Bronchial epithelial cell (primary cell): ENCODE measurements at regions not wholly inside any gene's neighbourhood (a gene's known extent, or its start where the extent isn't known, plus 50 kb on each side); places are given as distances from the start of the nearest gene placed in this dataset.

Experiments
- DNase-seq: peaks from one replicate; pipeline ENCODE4 v3.0.0-alpha.2; 2010; ENCODE audit warnings: low read depth
- FAIRE-seq: peaks from 2 replicates; lab custom pipeline; 2011; peaks lifted over from hg19 to GRCh38; lab: Jason Lieb, UNC
- H3K27me3 ChIP-seq: 2 replicates; pipeline ENCODE4 v1.5.1; 2011; ENCODE audit warnings: low read length; ENCODE audit not compliant: control insufficient read depth, insufficient read depth
- H3K36me3 ChIP-seq: 2 replicates; pipeline ENCODE4 v1.5.1; 2011; ENCODE audit warnings: low read length; ENCODE audit not compliant: control insufficient read depth, insufficient read depth
- H3K4me3 ChIP-seq: 2 replicates; pipeline ENCODE4 v1.5.1; 2011; ENCODE audit warnings: mild to moderate bottlenecking, low read depth, low read length, control low read depth
- CTCF ChIP-seq: IDR thresholded peaks from 2 replicates; pipeline ENCODE4 v1.5.1; 2011; ENCODE audit warnings: mild to moderate bottlenecking, moderate library complexity, low read length, control low read depth, inconsistent platforms; ENCODE audit not compliant: insufficient read depth, severe bottlenecking

- TF ChIP-seq CTCF = no peak
- FAIRE-seq (no peak), DNase-seq (no peak)
- H3K36me3 ChIP-seq = no peaks in the 10 kb centered on the region
- H3K27me3 ChIP-seq = no peaks in the 10 kb centered on the region
- H3K4me3 ChIP-seq = no peak overlapping the region
Observed at GRCh38 chr6:71236926-71237434, 51.6 kb upstream of the OGFRL1 start.

GRCh38 chr6:71238351-71238750 is 50.3 kb upstream of the OGFRL1 start:
- no peaks in the 10 kb centered on the region for H3K27me3 ChIP-seq
- H3K36me3 ChIP-seq = no peaks in the 10 kb centered on the region
- FAIRE-seq = no peak
- no peak overlapping the region for H3K4me3 ChIP-seq
- DNase-seq = peak; percentile 50
- no peak for TF ChIP-seq CTCF
